ENCODE measurements at regions not wholly inside any gene's neighbourhood (a gene's known extent, or its start where the extent isn't known, plus 50 kb on each side); places are given as distances from the start of the nearest gene placed in this dataset.
"Not testable (repeated sequence)": the region's sequence is repeated elsewhere in the genome, so short reads cannot be mapped to it uniquely, and the experiment has no call there.

- no peak for DNase-seq (ENCODE audit: low read depth in 4 of 4, low spot score in 3 of 4)
Measured at GRCh38 chr17:70426752-70427151, 257.4 kb downstream of the KCNJ2 start.

- DNase-seq (ENCODE audit: low read depth in 4 of 4, low spot score in 3 of 4), result no peak
Measured at GRCh38 chr17:70434536-70435490, 265.5 kb downstream of the KCNJ2 start.

DNA sequence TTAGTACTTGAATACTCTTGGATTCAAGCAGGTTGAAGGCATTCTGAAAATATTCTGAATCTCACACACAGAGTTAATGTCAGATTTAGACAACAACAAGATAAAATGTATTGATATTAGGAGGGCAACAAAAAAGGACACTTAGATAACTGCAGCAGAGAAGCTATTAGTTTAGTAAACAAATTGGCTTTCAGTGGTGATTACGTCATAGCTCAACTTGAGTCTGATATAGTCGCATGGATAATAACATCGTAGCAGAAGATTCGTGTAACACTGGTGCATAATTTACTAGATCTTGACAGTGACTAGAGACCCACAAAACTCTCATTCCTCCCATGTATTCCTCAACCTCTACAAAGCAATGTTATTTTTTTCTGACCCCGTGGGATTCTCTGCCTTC is 268.3 kb downstream of the KCNJ2 start:
- no peak for DNase-seq (ENCODE audit: low read depth in 4 of 4, low spot score in 3 of 4)

DNA sequence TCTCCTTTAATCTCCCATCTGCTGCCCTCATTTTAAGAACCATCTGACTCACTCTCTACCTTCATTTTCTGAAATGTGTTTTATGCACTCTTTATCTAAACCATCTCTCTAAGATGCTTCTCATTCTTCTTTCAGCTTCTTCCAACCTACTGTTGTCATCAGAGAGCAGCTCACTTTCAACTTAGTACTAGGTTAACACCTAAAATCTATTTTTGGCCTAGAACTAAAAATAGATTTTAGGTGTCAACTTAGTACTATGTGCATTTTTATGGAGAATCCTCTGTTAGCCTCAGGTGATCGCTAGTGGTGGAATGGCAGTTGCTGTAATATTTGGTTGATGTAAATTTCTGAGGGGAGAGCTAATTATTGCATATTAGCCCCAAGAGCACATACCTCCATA is 277.1 kb downstream of the KCNJ2 start:
- no peak for DNase-seq (ENCODE audit: low read depth in 4 of 4, low spot score in 3 of 4)

- no peak for DNase-seq (ENCODE audit: low read depth in 4 of 4, low spot score in 3 of 4)
Measured at GRCh38 chr17:70447588-70447987, 278.3 kb downstream of the KCNJ2 start.

- DNase-seq (ENCODE audit: low read depth in 4 of 4, low spot score in 3 of 4), result not testable (repeated sequence)
Measured at GRCh38 chr17:70453075-70453474, 283.7 kb downstream of the KCNJ2 start.

DNA sequence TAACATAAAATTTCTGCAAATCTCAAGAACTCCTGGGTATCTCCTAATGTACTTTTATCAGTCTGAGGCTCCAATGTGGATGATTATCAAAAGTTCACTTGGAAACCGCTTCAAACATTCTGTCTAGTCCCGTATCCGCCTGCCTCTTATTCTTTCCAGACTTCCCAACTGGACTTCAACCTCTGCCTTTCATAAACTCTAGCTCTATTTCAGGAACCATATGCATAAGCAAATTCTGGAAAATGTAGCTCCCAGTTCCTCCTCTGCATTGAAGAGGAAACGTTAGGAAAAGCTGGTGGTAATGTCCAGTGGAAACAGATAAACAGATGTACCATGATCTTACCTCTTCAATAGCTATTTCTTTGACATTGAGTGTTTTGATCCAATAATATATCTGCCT is 285.0 kb downstream of the KCNJ2 start:
- no peak for DNase-seq (ENCODE audit: low read depth in 4 of 4, low spot score in 3 of 4)

DNA sequence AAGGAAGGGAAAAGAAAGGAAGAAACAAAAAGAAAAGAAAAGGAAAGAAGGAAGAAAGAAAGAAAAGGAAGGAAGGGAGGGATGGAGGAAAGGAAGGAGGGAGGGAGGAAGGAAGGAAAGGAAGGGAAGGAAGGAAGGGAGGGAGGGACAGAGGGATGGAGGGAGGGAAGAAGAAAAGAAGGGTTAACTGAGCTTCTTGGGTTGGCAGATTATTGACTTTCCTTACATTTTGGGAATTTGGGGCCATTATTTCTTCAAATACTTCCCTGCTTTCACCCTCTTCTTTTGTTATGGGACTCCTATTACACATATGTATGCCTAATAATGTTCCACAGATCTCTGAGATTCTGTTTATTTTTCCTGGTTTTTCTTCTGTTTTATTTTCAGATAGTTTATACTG is 285.6 kb downstream of the KCNJ2 start:
- DNase-seq (ENCODE audit: low read depth in 4 of 4, low spot score in 3 of 4), result no peak

- DNase-seq (ENCODE audit: low read depth in 4 of 4, low spot score in 3 of 4), result no peak
Measured at GRCh38 chr17:70464995-70465394, 295.7 kb downstream of the KCNJ2 start.

DNA sequence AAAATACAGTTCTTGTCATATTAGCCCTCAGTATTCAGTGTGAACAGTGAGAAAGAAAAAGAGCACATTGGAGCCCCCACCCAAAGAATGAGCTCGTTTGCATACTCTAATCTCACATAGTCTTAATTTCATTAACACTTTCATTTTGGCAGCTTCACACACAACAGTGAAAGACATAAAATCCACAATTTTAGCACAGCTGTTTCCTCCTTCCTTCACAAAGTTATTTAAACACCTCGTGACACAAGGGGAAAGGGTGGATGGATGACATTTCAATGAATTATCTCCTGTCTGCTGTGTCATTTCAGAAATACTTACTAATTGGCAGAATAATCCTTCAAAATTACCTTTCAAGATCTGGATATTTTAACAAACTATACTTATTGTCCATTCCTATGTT is 299.3 kb downstream of the KCNJ2 start:
- no peak for DNase-seq (ENCODE audit: low read depth in 4 of 4, low spot score in 3 of 4)

DNA sequence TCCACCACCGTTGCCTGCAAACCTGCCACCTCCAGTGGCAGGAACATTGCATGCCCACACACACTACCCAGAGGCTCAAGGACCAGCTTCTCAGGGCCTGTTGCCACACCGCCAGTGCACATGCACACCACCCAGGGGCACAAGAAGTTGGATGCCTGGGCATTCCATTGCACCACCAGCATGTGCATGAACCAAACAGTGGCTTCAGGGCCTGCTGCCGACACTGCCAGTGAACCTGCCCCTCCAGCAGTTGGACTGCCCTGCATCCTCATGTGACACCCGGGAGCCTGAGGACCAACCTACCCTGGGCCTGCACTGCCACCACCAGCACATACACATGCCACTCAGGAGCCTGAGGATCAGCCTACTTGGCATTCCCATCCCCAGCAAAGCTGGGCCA is 303.7 kb downstream of the KCNJ2 start:
- DNase-seq (ENCODE audit: low read depth in 4 of 4, low spot score in 3 of 4), result no peak

DNA sequence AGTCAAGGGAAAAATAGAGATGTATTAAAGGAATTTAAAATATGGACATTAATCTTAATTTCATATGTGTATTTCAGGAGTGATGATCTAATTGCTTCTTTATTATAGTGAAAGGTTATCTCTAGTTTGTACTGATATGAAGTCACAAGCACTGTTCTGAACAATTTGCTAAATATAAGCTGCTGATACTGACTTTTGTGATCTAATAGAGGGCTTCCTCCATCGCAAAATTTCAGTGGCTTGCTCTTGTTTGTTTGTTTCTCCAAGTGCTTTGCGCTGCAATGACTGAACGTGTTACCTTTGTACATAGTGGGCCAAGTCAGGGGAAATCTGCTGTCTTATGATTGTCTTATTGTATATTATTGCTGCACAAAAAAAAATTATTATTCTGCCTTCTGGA is 307.0 kb downstream of the KCNJ2 start:
- no peak for DNase-seq (ENCODE audit: low read depth in 4 of 4, low spot score in 3 of 4)

DNA sequence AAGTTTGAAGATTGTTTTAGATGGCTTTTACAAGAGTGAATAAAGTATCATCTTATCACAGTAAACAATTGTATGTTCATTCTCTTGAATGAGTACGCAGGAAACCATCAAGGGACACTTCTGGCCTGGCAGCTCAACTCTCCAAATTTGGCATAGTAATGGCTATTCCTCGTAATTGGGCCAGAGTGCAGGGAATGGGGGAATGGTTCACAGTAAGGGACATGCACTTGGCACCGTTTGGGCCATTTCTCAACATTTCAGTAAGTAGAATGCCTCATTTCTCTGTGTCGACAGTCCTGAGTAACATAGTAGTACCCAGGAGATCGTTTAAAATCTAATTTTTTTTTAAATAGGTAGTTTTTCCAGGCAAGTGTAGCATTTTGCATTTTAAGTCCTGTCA is 309.6 kb downstream of the KCNJ2 start:
- DNase-seq (ENCODE audit: low read depth in 4 of 4, low spot score in 3 of 4), result no peak

DNA sequence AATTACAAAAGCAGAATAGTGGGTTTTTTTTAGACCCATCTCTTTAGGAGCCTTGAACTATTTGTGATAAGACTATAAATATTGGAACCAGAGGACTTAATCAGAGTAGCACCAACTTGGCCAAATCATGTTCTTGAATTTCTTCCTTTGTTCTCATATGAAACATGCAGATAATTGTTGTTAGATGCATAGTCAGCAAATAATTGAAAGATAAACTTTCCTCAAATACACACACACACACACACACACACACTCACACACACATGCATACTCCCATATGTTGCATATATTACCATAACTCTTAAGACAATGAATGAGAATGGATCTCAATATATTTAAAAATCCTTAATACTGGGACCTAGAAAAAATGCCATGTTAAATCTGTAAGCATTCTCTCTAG is 310.4 kb downstream of the KCNJ2 start:
- no peak for DNase-seq (ENCODE audit: low read depth in 4 of 4, low spot score in 3 of 4)

GRCh38 chr17:70483624-70484023 is 314.3 kb downstream of the KCNJ2 start:
- no peak for DNase-seq (ENCODE audit: low read depth in 4 of 4, low spot score in 3 of 4)

- no peak for DNase-seq (ENCODE audit: low read depth in 4 of 4, low spot score in 3 of 4)
Measured at GRCh38 chr17:70484050-70484449, 314.7 kb downstream of the KCNJ2 start.

- DNase-seq (ENCODE audit: low read depth in 4 of 4, low spot score in 3 of 4), result no peak
Measured at GRCh38 chr17:70484496-70484895, 315.2 kb downstream of the KCNJ2 start.

DNA sequence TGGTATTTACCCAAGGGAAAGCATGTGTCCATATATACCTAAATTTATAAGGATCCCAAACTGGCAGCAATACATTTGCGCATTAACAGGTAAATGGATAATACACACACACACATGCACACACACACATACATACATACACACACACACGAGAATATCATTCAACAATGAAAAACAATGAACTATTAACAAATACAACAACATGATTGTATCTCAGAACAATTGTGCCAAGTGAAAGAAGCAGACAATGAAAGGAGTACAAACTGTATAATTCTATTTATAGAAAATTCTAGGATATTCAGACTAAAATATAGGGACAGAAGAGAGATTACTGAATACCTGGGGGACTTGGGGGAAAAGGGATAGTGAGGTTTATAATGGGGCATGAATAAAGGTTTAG is 323.0 kb downstream of the KCNJ2 start:
- DNase-seq (ENCODE audit: low read depth in 4 of 4, low spot score in 3 of 4), result no peak

GRCh38 chr17:70493277-70493874 is 324.0 kb downstream of the KCNJ2 start:
- DNase-seq (ENCODE audit: low read depth in 4 of 4, low spot score in 3 of 4), result no peak

DNA sequence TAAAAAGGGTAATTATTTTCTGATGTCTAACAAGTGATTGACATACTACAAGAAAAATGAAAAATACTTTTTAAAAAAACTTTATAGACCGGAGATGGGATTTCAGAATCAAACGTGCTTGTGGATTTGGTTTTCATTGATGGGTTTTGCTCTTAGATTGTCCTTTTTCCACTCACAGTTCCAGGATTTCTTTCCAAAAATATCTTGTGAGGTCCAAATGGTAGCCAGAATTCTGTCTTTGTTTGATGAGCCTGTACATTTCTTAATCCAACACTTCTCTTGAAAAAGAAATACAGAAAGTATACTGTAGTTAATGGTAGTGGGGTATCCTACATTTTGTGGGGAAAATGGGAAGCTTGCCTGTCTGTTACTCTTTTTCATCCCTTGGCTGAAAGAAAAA is 329.3 kb downstream of the KCNJ2 start:
- DNase-seq (ENCODE audit: low read depth in 4 of 4, low spot score in 3 of 4), result no peak

GRCh38 chr17:70499067-70499786 is 329.9 kb downstream of the KCNJ2 start:
- DNase-seq (ENCODE audit: low read depth in 4 of 4, low spot score in 3 of 4), result no peak

DNA sequence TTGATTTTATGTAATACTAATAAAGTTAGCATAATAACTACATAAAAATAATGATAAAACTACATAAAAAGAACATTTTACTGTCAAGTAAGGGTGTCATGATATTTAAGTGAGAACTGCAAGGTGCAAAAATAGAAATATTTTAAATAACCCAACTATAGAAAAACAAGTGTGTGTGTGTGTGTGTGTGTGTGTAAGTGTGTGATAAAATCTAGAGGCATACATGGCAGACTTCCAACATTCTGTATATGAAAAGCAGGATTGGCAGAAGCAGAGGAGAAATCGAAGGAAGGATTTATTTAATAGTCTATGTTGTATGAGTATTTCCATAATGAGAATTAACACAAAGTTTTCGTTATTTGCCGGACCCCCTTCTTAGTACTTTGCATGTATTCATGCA is 334.1 kb downstream of the KCNJ2 start:
- DNase-seq (ENCODE audit: low read depth in 4 of 4, low spot score in 3 of 4), result no peak

Data from right renal pelvis (tissue), 4 donors.